ENCODE measurements at regions not wholly inside any gene's neighbourhood (a gene's known extent, or its start where the extent isn't known, plus 50 kb on each side); places are given as distances from the start of the nearest gene placed in this dataset.

DNA sequence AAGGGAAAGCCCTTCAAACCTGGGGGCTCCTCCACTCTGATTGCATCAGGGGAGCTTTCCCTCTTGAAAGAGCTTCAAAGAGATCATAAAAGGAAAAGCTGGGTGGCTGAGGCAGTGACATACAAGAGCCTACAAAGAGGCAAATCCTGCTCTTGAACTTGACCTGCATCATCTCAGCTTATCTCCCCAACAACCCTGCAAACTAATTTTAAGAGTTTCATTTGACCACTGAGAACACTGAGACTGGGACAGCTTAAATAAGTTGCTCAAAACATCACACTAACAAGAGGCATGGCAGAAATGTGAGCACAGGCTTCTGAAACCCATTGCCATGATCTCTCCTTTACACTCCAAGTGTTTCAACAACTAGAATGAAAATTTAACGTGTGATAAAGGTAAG, 101.6 kb upstream of the PPARGC1A start:
- Histone ChIP-seq H3K4me2 (ENCODE audit: low read depth, low read length, poor library complexity, severe bottlenecking) (no peak overlapping the region), H2AFZ (ENCODE audit: low read depth, low read length, severe bottlenecking) (no peak overlapping the region), H3K9me2 (replicated peaks; ENCODE audit: insufficient read depth, low read length) (no peaks in the 10 kb centered on the region), H3K27ac (ENCODE audit: low read depth, low read length) (no peak overlapping the region), H3F3A (ENCODE audit: insufficient read depth) (no peaks in the 10 kb centered on the region), H3K27me3 (ENCODE audit: low read length) (no peaks in the 10 kb centered on the region), H3K9me3 (ENCODE audit: insufficient read depth, low read length) (no peaks in the 10 kb centered on the region), H3K79me2 (ENCODE audit: insufficient read depth, low read length) (no peaks in the 10 kb centered on the region), H3K9ac (ENCODE audit: low read length) (no peak overlapping the region), H3K4me3 (ENCODE audit: insufficient read depth, low read length, poor library complexity, severe bottlenecking) (no peak overlapping the region), H3K36me3 (ENCODE audit: low read length) (no peaks in the 10 kb centered on the region), H4K20me1 (ENCODE audit: low read depth, low read length) (no peaks in the 10 kb centered on the region)
- TF ChIP-seq, protein P1, sequence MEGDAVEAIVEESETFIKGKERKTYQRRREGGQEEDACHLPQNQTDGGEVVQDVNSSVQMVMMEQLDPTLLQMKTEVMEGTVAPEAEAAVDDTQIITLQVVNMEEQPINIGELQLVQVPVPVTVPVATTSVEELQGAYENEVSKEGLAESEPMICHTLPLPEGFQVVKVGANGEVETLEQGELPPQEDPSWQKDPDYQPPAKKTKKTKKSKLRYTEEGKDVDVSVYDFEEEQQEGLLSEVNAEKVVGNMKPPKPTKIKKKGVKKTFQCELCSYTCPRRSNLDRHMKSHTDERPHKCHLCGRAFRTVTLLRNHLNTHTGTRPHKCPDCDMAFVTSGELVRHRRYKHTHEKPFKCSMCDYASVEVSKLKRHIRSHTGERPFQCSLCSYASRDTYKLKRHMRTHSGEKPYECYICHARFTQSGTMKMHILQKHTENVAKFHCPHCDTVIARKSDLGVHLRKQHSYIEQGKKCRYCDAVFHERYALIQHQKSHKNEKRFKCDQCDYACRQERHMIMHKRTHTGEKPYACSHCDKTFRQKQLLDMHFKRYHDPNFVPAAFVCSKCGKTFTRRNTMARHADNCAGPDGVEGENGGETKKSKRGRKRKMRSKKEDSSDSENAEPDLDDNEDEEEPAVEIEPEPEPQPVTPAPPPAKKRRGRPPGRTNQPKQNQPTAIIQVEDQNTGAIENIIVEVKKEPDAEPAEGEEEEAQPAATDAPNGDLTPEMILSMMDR (IDR thresholded peaks at IDR 0.05; ENCODE audit: insufficient read depth, low read length, poor library complexity, severe bottlenecking): no peak
- TF ChIP-seq EZH2phosphoT487 (conservative IDR thresholded peaks at IDR 0.05; ENCODE audit: low read length): no peak

DNA sequence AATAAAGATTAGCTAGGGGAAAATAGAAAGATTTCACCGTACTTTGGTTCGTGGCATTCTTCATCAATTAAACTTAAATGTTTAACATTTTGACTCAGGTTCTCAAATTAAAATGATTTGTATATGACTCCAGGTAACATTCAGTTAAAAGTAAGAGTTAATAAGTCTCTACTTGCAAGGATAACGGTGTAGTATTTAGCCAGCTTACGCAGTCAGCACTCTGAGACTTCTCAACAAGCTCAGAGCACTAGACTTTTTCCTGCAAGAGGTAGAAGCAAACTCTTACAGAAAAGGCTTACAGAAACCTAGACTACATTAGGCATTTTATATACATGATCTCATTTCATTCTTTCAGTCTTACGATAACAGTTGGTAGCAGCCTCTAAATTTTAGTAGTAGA, 96.4 kb upstream of the PPARGC1A start:
- no peaks in the 10 kb centered on the region for H3K9me2 ChIP-seq (replicated peaks; ENCODE audit: insufficient read depth, low read length)
- no peak overlapping the region for H2AFZ ChIP-seq (ENCODE audit: low read depth, low read length, severe bottlenecking)
- TF ChIP-seq, protein P1 (IDR thresholded peaks at IDR 0.05; ENCODE audit: insufficient read depth, low read length, poor library complexity, severe bottlenecking): no peak
- TF ChIP-seq EZH2phosphoT487 (conservative IDR thresholded peaks at IDR 0.05; ENCODE audit: low read length): no peak
- H3K36me3 ChIP-seq (ENCODE audit: low read length): no peaks in the 10 kb centered on the region
- no peak overlapping the region for H3K9ac ChIP-seq (ENCODE audit: low read length)
- no peaks in the 10 kb centered on the region for H3F3A ChIP-seq (ENCODE audit: insufficient read depth)
- no peaks in the 10 kb centered on the region for H3K27me3 ChIP-seq (ENCODE audit: low read length)
- no peaks in the 10 kb centered on the region for H3K9me3 ChIP-seq (ENCODE audit: insufficient read depth, low read length)
- H3K4me2 ChIP-seq (ENCODE audit: low read depth, low read length, poor library complexity, severe bottlenecking): no peak overlapping the region
- no peak overlapping the region for H3K4me3 ChIP-seq (ENCODE audit: insufficient read depth, low read length, poor library complexity, severe bottlenecking)
- H3K79me2 ChIP-seq (ENCODE audit: insufficient read depth, low read length): no peaks in the 10 kb centered on the region
- H3K27ac ChIP-seq (ENCODE audit: low read depth, low read length): no peak overlapping the region
- H4K20me1 ChIP-seq (ENCODE audit: low read depth, low read length): no peaks in the 10 kb centered on the region

DNA sequence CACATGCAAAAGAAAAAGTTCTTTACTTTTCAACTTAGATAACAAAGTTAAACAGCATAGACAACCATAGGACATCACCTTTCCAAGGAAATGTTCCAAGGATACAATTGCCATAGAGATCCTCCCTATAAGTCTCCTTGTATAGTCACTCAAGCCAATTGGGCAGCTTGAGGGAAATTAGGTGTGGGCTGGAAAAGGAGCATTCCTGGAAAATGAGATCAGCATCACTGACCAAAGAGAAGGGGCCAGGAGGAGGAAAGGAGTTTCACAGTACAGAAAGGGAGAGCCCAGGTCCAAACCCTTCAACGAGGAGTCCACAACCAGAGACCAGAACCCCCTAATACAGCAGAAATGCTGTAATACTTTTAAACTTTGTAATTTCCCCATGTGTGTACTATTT, 91.5 kb upstream of the PPARGC1A start:
- no peaks in the 10 kb centered on the region for H3K36me3 ChIP-seq (ENCODE audit: low read length)
- H2AFZ ChIP-seq (ENCODE audit: low read depth, low read length, severe bottlenecking): no peak overlapping the region
- no peaks in the 10 kb centered on the region for H4K20me1 ChIP-seq (ENCODE audit: low read depth, low read length)
- H3K27me3 ChIP-seq (ENCODE audit: low read length): no peaks in the 10 kb centered on the region
- no peaks in the 10 kb centered on the region for H3K9me2 ChIP-seq (replicated peaks; ENCODE audit: insufficient read depth, low read length)
- no peak overlapping the region for H3K4me2 ChIP-seq (ENCODE audit: low read depth, low read length, poor library complexity, severe bottlenecking)
- TF ChIP-seq, protein P1 (IDR thresholded peaks at IDR 0.05; ENCODE audit: insufficient read depth, low read length, poor library complexity, severe bottlenecking): no peak
- TF ChIP-seq EZH2phosphoT487 (conservative IDR thresholded peaks at IDR 0.05; ENCODE audit: low read length): no peak
- H3K79me2 ChIP-seq (ENCODE audit: insufficient read depth, low read length): no peaks in the 10 kb centered on the region
- H3K27ac ChIP-seq (ENCODE audit: low read depth, low read length): no peak overlapping the region
- no peak overlapping the region for H3K4me3 ChIP-seq (ENCODE audit: insufficient read depth, low read length, poor library complexity, severe bottlenecking)
- no peak overlapping the region for H3K9ac ChIP-seq (ENCODE audit: low read length)
- H3F3A ChIP-seq (ENCODE audit: insufficient read depth): no peaks in the 10 kb centered on the region
- H3K9me3 ChIP-seq (ENCODE audit: insufficient read depth, low read length): no peaks in the 10 kb centered on the region

Data from SU-DHL-6 (cell line).